GM19468 (cell line): ENCODE measurements at regions not wholly inside any gene's neighbourhood (a gene's known extent, or its start where the extent isn't known, plus 50 kb on each side); places are given as distances from the start of the nearest gene placed in this dataset.

Experiments used
- ATAC-seq: cut with Tn5 transposase; IDR thresholded peaks from one replicate; pipeline ENCODE4 v1.9.1; 2021; ENCODE audit warnings: mild to moderate bottlenecking, moderate library complexity, moderate number of reproducible peaks; ENCODE audit not compliant: unreplicated experiment; ENCODE audit errors: extremely low read depth

GRCh38 chr2:19419211-19419880, 60.9 kb upstream of the OSR1 start:
- no peak for ATAC-seq

- no peak for ATAC-seq
These were observed 58.6 kb upstream of the OSR1 start for GRCh38 chr2:19416784-19417684.

DNA sequence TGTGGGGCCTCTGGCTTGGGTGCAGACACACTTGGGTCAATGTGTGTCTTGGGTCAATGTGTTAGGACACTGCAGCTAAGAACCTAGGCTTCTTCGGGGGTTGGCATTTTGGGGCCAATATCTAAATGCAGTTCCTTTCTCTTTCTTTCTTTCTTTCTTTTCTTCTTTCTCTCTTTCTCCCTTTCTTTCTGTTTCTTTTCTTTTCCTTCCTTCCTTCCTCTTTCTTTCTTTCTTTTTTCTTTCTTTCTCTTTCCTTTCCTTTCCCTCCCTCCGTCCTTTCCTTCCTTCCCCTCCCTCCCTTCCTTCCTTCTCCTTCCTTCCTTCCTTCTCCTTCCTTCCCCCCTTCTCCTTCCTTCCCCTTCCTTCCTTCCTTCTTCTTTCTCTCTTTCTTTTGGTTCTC, 57.7 kb upstream of the OSR1 start:
- no peak for ATAC-seq

DNA sequence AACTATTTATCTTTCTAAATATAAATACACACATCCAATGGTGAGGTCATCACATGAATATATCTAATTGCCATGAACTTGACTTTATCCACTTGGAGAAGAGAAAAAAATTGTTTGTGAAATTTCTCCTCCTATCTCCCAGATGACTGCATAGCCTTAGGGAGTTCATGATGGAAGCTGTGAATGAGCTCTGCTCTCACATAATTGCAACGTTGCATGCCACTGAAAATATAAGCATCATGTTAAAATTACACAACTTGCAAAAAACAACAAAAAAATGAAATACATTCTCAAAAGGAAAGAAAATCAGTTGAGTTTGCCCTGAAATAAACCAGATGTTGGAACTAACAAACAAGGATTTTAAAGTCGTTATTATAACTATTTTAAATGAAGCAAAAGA, 50.6 kb upstream of the OSR1 start:
- ATAC-seq, result no peak

GRCh38 chr2:19408592-19408991, 50.2 kb upstream of the OSR1 start:
- no peak for ATAC-seq
